ENCODE measurements at regions not wholly inside any gene's neighbourhood (a gene's known extent, or its start where the extent isn't known, plus 50 kb on each side); places are given as distances from the start of the nearest gene placed in this dataset.
A peak's percentile ranks its signal among the peaks of the same experiment; 100 is the strongest.
"Not testable (repeated sequence)": the region's sequence is repeated elsewhere in the genome, so short reads cannot be mapped to it uniquely, and the experiment has no call there.

DNA sequence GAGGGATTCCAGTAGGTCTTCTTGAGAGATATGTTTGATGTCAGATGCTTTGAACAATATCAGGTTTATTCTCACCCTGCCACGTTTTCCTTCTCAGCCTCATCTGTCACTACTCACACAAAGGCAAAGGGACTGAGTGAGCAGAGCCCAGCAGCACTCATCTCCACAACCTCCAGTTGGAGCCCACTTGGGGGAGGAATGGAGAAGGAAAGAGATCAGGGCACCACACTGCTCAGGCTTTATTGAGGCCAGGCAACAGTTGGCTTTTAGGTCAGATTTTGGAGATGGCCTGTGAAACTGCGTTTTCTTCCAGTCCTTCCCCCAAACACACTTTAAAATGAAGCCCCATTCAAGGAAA lies 57.3 kb upstream of the SEC22B start:
- not testable (repeated sequence) for H3K4me3 ChIP-seq; H3K27me3 ChIP-seq; H3K4me1 ChIP-seq (ENCODE audit: low read depth); H3K9me3 ChIP-seq (ENCODE audit: low read depth); DNase-seq (ENCODE audit: low read depth in 1 of 2, low spot score in 1 of 2); H3K27ac ChIP-seq; H3K36me3 ChIP-seq

DNA sequence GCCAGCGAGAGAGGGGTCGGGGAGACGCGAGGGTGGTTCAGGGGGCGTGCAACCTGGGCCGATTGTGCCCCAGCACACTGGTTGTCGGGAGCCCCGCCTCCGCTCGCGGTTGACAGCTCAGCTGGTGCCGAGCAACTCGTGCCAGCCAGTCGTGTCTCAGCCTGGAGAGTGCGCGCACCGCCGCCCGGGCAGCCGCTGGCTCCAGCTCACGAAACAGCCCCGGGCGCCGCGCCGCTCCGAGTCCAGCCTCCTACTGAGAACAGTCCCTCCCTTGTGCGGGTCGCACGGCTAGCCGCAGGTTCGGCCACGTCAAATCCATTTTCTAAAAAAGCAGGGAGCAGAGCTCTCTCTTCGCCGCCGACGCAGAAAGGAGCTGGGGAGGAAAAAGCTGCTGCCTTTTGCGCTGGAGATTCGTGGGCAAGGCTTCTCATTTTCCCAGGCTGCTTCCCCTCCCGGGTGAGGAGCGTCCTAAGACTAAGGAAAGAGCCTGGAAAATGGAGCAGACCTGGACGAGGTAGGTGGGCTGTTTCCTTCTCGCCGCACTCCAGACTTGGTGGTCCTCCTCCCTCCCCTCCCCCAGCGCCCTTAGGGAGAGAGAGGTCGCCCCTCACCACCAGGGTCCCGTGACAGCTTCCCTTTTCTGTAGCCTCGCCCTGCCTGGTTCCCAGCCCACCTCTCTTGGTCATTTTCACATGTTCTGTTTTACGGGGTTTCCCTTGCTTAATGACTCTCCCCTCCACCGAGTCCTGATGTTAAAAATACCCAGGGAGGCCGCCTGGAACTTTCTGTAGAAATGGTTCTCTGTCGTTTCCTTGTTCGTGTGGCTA lies 56.7 kb upstream of the SEC22B start:
- H3K4me3 ChIP-seq, result peak overlapping the region; percentile 42
- not testable (repeated sequence) for DNase-seq (ENCODE audit: low read depth in 1 of 2, low spot score in 1 of 2); H3K27ac ChIP-seq; H3K36me3 ChIP-seq; H3K9me3 ChIP-seq (ENCODE audit: low read depth); H3K4me1 ChIP-seq (ENCODE audit: low read depth); H3K27me3 ChIP-seq

DNA sequence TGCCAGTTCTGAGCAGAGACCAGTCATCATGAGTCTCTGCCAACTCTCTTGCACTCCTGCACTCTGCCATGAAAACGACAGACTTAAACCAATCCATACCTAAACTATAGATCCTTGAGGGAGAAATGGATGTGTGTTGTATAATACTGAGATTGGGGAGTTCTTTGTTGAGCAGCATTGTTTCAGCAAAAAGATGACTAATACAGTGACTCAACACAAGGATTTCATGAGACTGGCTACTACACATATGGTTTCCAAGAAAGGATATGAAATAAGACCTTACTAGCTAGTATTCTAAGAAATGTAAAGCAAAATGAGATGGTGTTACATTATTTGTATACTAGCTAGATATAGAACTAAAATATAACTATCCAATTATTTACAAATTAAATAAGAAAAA lies 53.5 kb upstream of the SEC22B start:
- DNase-seq (ENCODE audit: low read depth in 1 of 2, low spot score in 1 of 2); H3K27ac ChIP-seq; H3K27me3 ChIP-seq: not testable (repeated sequence)

More for the DNA sequence above, 53.5 kb upstream of the SEC22B start:
- not testable (repeated sequence) for H3K4me1 ChIP-seq (ENCODE audit: low read depth); H3K9me3 ChIP-seq (ENCODE audit: low read depth); H3K4me3 ChIP-seq; H3K36me3 ChIP-seq

Data from cardiac muscle cell (in vitro differentiated cells and primary cell).